A549 (cell line): ENCODE measurements at regions not wholly inside any gene's neighbourhood (a gene's known extent, or its start where the extent isn't known, plus 50 kb on each side); places are given as distances from the start of the nearest gene placed in this dataset.
A peak's percentile ranks its signal among the peaks of the same experiment; 100 is the strongest.

Experiments used
- BHLHE40 ChIP-seq: IDR thresholded peaks from 2 replicates; pipeline ENCODE4 v1.6.1; 2012; ENCODE audit warnings: low read depth, low read length, inconsistent platforms
- CHD4 ChIP-seq: fragments of 200-600 bp; sonication (generic); IDR thresholded peaks from 2 replicates; pipeline ENCODE4 v1.6.1; 2016; ENCODE audit warnings: antibody characterized with exemption, mild to moderate bottlenecking, borderline replicate concordance
- EHF ChIP-seq: fragments of 250-450 bp; sonication (Bioruptor Pico); IDR thresholded peaks from 2 replicates; pipeline ENCODE4 v1.5.0; 2020; ENCODE audit warnings: mild to moderate bottlenecking
- NFE2L2 ChIP-seq: fragments of 150-350 bp; conservative IDR thresholded peaks from 2 replicates; pipeline ENCODE4 v1.6.1; 2014; ENCODE audit warnings: low read length
- POLR2A ChIP-seq: IDR thresholded peaks from 2 replicates; pipeline ENCODE4 v1.6.1; 2012; ENCODE audit warnings: mild to moderate bottlenecking, low read length
- TF ChIP-seq, protein P1 (sequence below): fragments of >200 bp; sonication (Bioruptor Twin); formaldehyde crosslinking; IDR thresholded peaks from 3 replicates; pipeline ENCODE4 v1.5.1; 2016
- TF ChIP-seq, protein P2 (sequence below): fragments of 450-650 bp; IDR thresholded peaks from 2 replicates; pipeline ENCODE4 v1.6.1; 2014; ENCODE audit warnings: antibody characterized with exemption
- TF ChIP-seq, protein P3 (sequence below): IDR thresholded peaks from 2 replicates; pipeline ENCODE4 v1.6.1; 2012

DNA sequence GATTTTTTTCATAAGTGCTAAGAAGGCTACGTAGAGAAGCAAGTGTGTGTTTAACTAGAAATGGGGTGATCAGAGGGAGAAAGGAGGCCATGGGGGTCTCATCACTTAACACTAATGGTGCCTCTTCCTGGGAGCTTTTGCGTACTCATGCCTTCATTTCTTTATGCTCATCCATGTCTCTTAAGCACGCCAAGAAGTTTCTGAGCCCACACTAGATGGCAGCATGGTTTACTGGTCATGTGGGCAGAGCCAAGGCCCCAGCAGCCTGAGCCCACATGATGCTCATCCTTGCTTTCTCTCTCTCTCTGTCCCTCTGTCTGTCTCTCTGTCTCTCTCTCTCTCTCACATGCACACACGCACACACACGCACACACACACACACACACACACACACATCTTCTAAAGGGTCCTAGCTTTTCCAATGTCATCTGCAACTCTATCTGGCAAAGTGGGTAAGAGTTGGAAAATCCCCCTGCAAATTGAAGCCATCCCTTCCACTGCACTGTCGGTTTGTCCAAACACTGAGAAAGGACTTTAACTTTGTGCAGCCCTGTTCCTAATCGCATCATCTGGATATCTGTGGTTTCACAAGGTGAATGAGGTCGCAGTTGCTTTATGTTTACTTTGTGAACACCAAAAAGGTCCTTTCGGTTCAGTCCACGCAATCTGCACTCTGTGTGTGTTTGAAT is 137.1 kb upstream of the CCDC68 start:
- no peak for TF ChIP-seq POLR2A
- no peak for TF ChIP-seq EHF (CRISPR knock-in tag)
- TF ChIP-seq NFE2L2: no peak
- TF ChIP-seq, protein P1, sequence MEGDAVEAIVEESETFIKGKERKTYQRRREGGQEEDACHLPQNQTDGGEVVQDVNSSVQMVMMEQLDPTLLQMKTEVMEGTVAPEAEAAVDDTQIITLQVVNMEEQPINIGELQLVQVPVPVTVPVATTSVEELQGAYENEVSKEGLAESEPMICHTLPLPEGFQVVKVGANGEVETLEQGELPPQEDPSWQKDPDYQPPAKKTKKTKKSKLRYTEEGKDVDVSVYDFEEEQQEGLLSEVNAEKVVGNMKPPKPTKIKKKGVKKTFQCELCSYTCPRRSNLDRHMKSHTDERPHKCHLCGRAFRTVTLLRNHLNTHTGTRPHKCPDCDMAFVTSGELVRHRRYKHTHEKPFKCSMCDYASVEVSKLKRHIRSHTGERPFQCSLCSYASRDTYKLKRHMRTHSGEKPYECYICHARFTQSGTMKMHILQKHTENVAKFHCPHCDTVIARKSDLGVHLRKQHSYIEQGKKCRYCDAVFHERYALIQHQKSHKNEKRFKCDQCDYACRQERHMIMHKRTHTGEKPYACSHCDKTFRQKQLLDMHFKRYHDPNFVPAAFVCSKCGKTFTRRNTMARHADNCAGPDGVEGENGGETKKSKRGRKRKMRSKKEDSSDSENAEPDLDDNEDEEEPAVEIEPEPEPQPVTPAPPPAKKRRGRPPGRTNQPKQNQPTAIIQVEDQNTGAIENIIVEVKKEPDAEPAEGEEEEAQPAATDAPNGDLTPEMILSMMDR: peak; percentile 40
- TF ChIP-seq, protein P2, sequence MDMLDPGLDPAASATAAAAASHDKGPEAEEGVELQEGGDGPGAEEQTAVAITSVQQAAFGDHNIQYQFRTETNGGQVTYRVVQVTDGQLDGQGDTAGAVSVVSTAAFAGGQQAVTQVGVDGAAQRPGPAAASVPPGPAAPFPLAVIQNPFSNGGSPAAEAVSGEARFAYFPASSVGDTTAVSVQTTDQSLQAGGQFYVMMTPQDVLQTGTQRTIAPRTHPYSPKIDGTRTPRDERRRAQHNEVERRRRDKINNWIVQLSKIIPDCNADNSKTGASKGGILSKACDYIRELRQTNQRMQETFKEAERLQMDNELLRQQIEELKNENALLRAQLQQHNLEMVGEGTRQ: peak; percentile 49
- TF ChIP-seq, protein P3, sequence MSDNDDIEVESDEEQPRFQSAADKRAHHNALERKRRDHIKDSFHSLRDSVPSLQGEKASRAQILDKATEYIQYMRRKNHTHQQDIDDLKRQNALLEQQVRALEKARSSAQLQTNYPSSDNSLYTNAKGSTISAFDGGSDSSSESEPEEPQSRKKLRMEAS: no peak
- no peak for TF ChIP-seq CHD4
- no peak for TF ChIP-seq BHLHE40
